ENCODE measurements at regions not wholly inside any gene's neighbourhood (a gene's known extent, or its start where the extent isn't known, plus 50 kb on each side); places are given as distances from the start of the nearest gene placed in this dataset.

DNA sequence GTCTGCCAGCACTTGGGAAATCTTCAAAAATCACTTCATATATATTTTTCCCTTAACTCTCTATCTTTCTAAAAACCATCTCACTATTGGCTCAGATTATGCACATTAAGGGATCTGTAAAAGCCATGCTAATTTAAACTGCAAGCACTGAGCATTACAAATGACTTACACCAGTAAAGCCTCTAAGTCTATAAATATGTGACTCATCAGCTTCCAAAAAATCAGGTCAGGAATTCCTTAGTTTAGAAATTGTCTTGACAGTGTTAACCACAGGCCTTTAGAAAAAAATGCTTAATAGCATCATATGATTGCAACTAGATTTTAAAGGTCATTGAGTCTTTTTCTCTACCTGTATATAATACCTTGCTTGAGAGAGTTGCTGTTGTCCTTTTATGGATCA, 1113.6 kb upstream of the PIK3C3 start:
- TF ChIP-seq, protein P1, sequence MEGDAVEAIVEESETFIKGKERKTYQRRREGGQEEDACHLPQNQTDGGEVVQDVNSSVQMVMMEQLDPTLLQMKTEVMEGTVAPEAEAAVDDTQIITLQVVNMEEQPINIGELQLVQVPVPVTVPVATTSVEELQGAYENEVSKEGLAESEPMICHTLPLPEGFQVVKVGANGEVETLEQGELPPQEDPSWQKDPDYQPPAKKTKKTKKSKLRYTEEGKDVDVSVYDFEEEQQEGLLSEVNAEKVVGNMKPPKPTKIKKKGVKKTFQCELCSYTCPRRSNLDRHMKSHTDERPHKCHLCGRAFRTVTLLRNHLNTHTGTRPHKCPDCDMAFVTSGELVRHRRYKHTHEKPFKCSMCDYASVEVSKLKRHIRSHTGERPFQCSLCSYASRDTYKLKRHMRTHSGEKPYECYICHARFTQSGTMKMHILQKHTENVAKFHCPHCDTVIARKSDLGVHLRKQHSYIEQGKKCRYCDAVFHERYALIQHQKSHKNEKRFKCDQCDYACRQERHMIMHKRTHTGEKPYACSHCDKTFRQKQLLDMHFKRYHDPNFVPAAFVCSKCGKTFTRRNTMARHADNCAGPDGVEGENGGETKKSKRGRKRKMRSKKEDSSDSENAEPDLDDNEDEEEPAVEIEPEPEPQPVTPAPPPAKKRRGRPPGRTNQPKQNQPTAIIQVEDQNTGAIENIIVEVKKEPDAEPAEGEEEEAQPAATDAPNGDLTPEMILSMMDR (IDR thresholded peaks at IDR 0.05): no peak
- no peak for TF ChIP-seq POLR2A (IDR thresholded peaks at IDR 0.05)

Data from Peyer's patch (tissue), 4 donors.